ENCODE measurements at regions not wholly inside any gene's neighbourhood (a gene's known extent, or its start where the extent isn't known, plus 50 kb on each side); places are given as distances from the start of the nearest gene placed in this dataset.

DNA sequence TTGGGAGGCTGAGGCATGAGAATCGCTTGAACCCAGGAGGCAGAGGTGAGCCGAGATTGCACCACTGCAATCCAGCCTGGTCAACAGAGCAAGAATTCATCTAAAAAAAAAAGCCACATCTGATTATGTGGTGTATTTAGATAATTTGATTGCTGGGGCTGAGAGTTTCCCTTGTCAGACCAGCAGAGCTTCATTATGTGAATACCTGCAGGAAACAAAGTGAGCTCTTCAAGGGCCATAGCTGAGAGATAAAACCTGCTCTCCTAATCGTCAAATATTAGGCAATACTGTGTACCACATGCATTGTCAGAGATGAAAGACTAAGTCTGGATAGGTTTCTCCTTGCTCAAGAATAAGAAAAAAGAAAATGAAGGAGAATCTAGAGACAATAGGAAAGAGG is 800.0 kb upstream of the IGFBP7 start:
- Histone ChIP-seq H3K9me3 (no peaks in the 10 kb centered on the region), H3K36me3 (no peaks in the 10 kb centered on the region), H3K4me1 (no peaks in the 10 kb centered on the region), H3K27me3 (no peaks in the 10 kb centered on the region), H3K27ac (no peak overlapping the region), H3K4me3 (replicated peaks in 1 of 3) (no peak overlapping the region)
- 82 to 84% methylated on average over 3 of the region's 3 CpGs for WGBS, 2 donors
- DNase-seq: no peak
- TF ChIP-seq POLR2A (IDR thresholded peaks at IDR 0.05): no peak
- intact Hi-C loops (cut with DNase I): no loop called here

DNA sequence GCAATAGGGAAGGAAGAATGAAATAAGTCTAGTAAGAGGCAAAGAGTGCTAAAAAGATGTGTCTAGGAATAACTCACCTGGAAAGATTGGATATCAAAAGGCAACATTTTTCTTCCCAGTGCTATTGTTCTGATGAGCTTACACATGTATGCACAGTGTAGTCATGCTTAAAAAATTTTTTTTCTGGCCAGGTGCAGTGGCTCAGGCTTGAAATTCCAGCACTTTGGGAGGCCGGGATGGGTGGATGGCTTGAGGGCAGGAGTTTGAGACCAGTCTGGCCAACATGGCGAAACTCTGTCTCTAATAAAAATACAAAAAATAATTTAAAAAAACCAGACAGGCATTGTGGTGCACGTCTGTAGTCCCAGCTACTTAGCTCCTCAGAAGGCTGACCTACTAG is 795.8 kb upstream of the IGFBP7 start:
- Histone ChIP-seq H3K4me1 (no peaks in the 10 kb centered on the region), H3K27me3 (no peaks in the 10 kb centered on the region), H3K27ac (no peak overlapping the region), H3K9me3 (no peaks in the 10 kb centered on the region), H3K36me3 (no peaks in the 10 kb centered on the region), H3K4me3 (replicated peaks in 1 of 3) (no peak overlapping the region)
- no peak for DNase-seq
- intact Hi-C loops (cut with DNase I): no loop called here
- TF ChIP-seq CTCF (IDR thresholded peaks at IDR 0.05) (no peak), POLR2A (IDR thresholded peaks at IDR 0.05) (no peak)
- 79 to 88% methylated on average over 3 of the region's 3 CpGs for WGBS, 2 donors

- Histone ChIP-seq H3K9me3 (no peaks in the 10 kb centered on the region), H3K4me1 (peaks cover 6 to 12% of the 10 kb centered on the region in 2 donors), H3K4me3 (replicated peaks in 1 of 3) (no peak overlapping the region), H3K36me3 (no peaks in the 10 kb centered on the region), H3K27me3 (no peaks in the 10 kb centered on the region), H3K27ac (peak overlapping the region in 2 of 3 donors; percentile 5 to 41)
- intact Hi-C loops (cut with DNase I): no loop called here
- TF ChIP-seq CTCF (IDR thresholded peaks at IDR 0.05): no peak
- TF ChIP-seq POLR2A (IDR thresholded peaks at IDR 0.05): no peak
- peak; percentile 56 to 62 for DNase-seq
- 8 to 16% methylated on average over 3 of the region's 3 CpGs for WGBS, 2 donors
Measured at GRCh38 chr4:57877047-57877458, 766.9 kb upstream of the IGFBP7 start.

DNA sequence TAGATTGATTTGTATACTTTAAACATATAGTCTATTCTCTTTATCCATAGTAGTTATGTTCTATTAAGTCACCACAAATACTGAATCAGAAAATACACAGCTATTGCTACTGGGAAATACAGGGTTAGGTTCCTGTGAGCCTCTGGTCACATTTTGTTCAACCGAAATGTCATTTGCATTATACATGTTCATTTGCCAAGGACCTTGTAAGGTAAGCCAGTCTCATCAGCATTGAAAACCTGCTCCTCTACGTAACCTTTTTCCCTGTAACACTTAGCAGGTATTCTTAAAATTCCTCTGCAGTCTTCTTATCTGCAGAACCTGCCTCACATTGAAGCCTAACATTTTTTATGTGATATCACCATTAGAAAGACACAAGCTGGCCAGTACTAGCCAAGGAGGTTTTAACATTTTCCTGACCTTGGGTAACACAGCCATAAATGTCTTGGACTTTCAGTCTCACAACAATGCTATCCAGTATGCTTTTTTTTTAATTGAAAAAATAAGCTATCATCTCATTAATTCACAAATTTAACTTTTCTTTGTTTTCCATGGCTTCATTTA is 765.7 kb upstream of the IGFBP7 start:
- Histone ChIP-seq H3K9me3 (no peaks in the 10 kb centered on the region), H3K27me3 (no peaks in the 10 kb centered on the region), H3K4me3 (replicated peaks in 1 of 3) (no peak overlapping the region), H3K27ac (no peak overlapping the region), H3K36me3 (no peaks in the 10 kb centered on the region), H3K4me1 (peaks cover 6 to 12% of the 10 kb centered on the region in 2 donors)
- TF ChIP-seq POLR2A (IDR thresholded peaks at IDR 0.05): no peak
- TF ChIP-seq CTCF (IDR thresholded peaks at IDR 0.05): no peak
- 86 to 88% methylated on average over 2 of the region's 2 CpGs for WGBS, 2 donors
- intact Hi-C loops (cut with DNase I): no loop called here
- no peak for DNase-seq

- Histone ChIP-seq H3K4me3 (replicated peaks in 1 of 3) (no peak overlapping the region), H3K27me3 (no peaks in the 10 kb centered on the region), H3K36me3 (no peaks in the 10 kb centered on the region), H3K27ac (no peak overlapping the region), H3K4me1 (no peaks in the 10 kb centered on the region), H3K9me3 (no peaks in the 10 kb centered on the region)
- TF ChIP-seq POLR2A (IDR thresholded peaks at IDR 0.05) (no peak), CTCF (IDR thresholded peaks at IDR 0.05) (no peak)
- intact Hi-C loops (cut with DNase I): no loop called here
- WGBS, 2 donors: 74 to 84% methylated on average over 2 of the region's 2 CpGs
- DNase-seq: no peak
Measured at GRCh38 chr4:57866468-57867171, 756.4 kb upstream of the IGFBP7 start.
